Tibial nerve (tissue), 4 donors: ENCODE measurements at regions not wholly inside any gene's neighbourhood (a gene's known extent, or its start where the extent isn't known, plus 50 kb on each side); places are given as distances from the start of the nearest gene placed in this dataset.

Experiments used
- DNase-seq, 2 donors: peaks; one replicate each; pipeline ENCODE4 v3.0.0-alpha.2; 2019; ENCODE audit warnings: low spot score in 2 of 2
- H3K27ac ChIP-seq, 4 donors: fragments of 200-600 bp; sonication (generic) in 3 of 4; one replicate each; pipeline ENCODE4 v1.5.1; 2017 to 2019; ENCODE audit warnings: mild to moderate bottlenecking in 1 of 4
- H3K27me3 ChIP-seq, 2 donors: fragments of 200-600 bp; sonication (generic) in 1 of 2; one replicate each; pipeline versions ENCODE4 v1.5.1 to v1.6.0; 2017 to 2019
- H3K36me3 ChIP-seq, 3 donors: fragments of 200-600 bp; sonication (generic); one replicate each; pipeline ENCODE4 v1.5.1; 2018 to 2019
- H3K4me1 ChIP-seq, 4 donors: fragments of 200-600 bp; sonication (generic) in 3 of 4; one replicate each; pipeline ENCODE4 v1.5.1; 2017 to 2019
- H3K4me3 ChIP-seq, 4 donors: fragments of 200-600 bp; sonication (generic) in 3 of 4; one replicate each; pipeline ENCODE4 v1.5.1; 2017 to 2019; ENCODE audit warnings: mild to moderate bottlenecking in 1 of 4, moderate library complexity in 1 of 4
- H3K9me3 ChIP-seq, 4 donors: fragments of 200-600 bp; sonication (generic) in 3 of 4; one replicate each; pipeline ENCODE4 v1.5.1; 2017 to 2019
- CTCF ChIP-seq, 5 experiments: fragments of 200-600 bp in 3 of 5; fragments of 450-650 bp in 2 of 5; sonication (generic) in 3 of 5; IDR thresholded peaks; one replicate each; pipeline ENCODE4 v1.5.1; 2016 to 2019; ENCODE audit warnings: antibody characterized with exemption in 5 of 5, mild to moderate bottlenecking in 3 of 5, moderate library complexity in 2 of 5
- EP300 ChIP-seq, 2 donors: sonication (generic); formaldehyde crosslinking; IDR thresholded peaks; one replicate each; pipeline ENCODE4 v1.6.1; 2017; ENCODE audit warnings: antibody characterized with exemption in 2 of 2, mild to moderate bottlenecking in 1 of 2
- POLR2A ChIP-seq, 2 donors: fragments of 450-650 bp; IDR thresholded peaks; one replicate each; pipeline ENCODE4 v1.6.1; 2017; ENCODE audit warnings: antibody characterized with exemption in 2 of 2, mild to moderate bottlenecking in 2 of 2, moderate library complexity in 2 of 2
- WGBS, 2 donors: methylation state at CpG; one replicate each; pipeline ENCODE4 v1.1.5; 2018; 5-methylcytosine and 5-hydroxymethylcytosine counted together

GRCh38 chr13:47114030-47114429 lies 217.2 kb upstream of the HTR2A start:
- WGBS, 2 donors: 90 to 96% methylated on average over 1 of the region's 1 CpG
- H3K4me3 ChIP-seq: no peak overlapping the region
- no peaks in the 10 kb centered on the region for H3K4me1 ChIP-seq
- no peak for TF ChIP-seq POLR2A (IDR thresholded peaks at IDR 0.05)
- TF ChIP-seq EP300 (IDR thresholded peaks at IDR 0.05): no peak
- no peak for TF ChIP-seq CTCF (IDR thresholded peaks at IDR 0.05)
- no peaks in the 10 kb centered on the region for H3K36me3 ChIP-seq
- H3K9me3 ChIP-seq: no peaks in the 10 kb centered on the region
- no peaks in the 10 kb centered on the region for H3K27me3 ChIP-seq
- no peak for DNase-seq
- H3K27ac ChIP-seq: no peak overlapping the region

GRCh38 chr13:47112903-47113299 lies 216.0 kb upstream of the HTR2A start:
- no peak overlapping the region for H3K4me3 ChIP-seq
- no peak overlapping the region for H3K27ac ChIP-seq
- H3K9me3 ChIP-seq: no peaks in the 10 kb centered on the region
- H3K4me1 ChIP-seq: no peaks in the 10 kb centered on the region
- 68 to 71% methylated on average over 1 of the region's 1 CpG for WGBS, 2 donors
- DNase-seq: no peak
- no peaks in the 10 kb centered on the region for H3K36me3 ChIP-seq
- TF ChIP-seq EP300 (IDR thresholded peaks at IDR 0.05) (no peak), CTCF (IDR thresholded peaks at IDR 0.05) (no peak)
- H3K27me3 ChIP-seq: no peaks in the 10 kb centered on the region

- no peak for DNase-seq
- H3K36me3 ChIP-seq: no peaks in the 10 kb centered on the region
- no peaks in the 10 kb centered on the region for H3K9me3 ChIP-seq
- no peak overlapping the region for H3K27ac ChIP-seq
- no peak overlapping the region for H3K4me3 ChIP-seq
- WGBS, 2 donors: 73 to 80% methylated on average over 4 of the region's 4 CpGs
- H3K4me1 ChIP-seq: no peaks in the 10 kb centered on the region
- H3K27me3 ChIP-seq: no peaks in the 10 kb centered on the region
- TF ChIP-seq EP300 (IDR thresholded peaks at IDR 0.05) (no peak), CTCF (IDR thresholded peaks at IDR 0.05) (no peak), POLR2A (IDR thresholded peaks at IDR 0.05) (no peak)
Observed at GRCh38 chr13:47112205-47112902, 215.5 kb upstream of the HTR2A start.

- DNase-seq: no peak
- WGBS, 2 donors: 64 to 72% methylated on average over 3 of the region's 3 CpGs
Observed at GRCh38 chr13:47111499-47111898, 214.6 kb upstream of the HTR2A start.

GRCh38 chr13:47110833-47111240 lies 214.0 kb upstream of the HTR2A start:
- H3K4me3 ChIP-seq: no peak overlapping the region
- H3K27ac ChIP-seq: no peak overlapping the region
- no peaks in the 10 kb centered on the region for H3K36me3 ChIP-seq
- TF ChIP-seq EP300 (IDR thresholded peaks at IDR 0.05): no peak
- no peak for TF ChIP-seq POLR2A (IDR thresholded peaks at IDR 0.05)
- TF ChIP-seq CTCF (IDR thresholded peaks at IDR 0.05): no peak
- no peaks in the 10 kb centered on the region for H3K9me3 ChIP-seq
- H3K27me3 ChIP-seq: no peaks in the 10 kb centered on the region
- WGBS, 2 donors: 91 to 93% methylated on average over 12 of the region's 12 CpGs
- H3K4me1 ChIP-seq: no peaks in the 10 kb centered on the region
- DNase-seq: no peak

More at GRCh38 chr13:47111499-47111898, 214.6 kb upstream of the HTR2A start:
- no peaks in the 10 kb centered on the region for H3K4me1 ChIP-seq
- no peaks in the 10 kb centered on the region for H3K27me3 ChIP-seq
- H3K36me3 ChIP-seq: no peaks in the 10 kb centered on the region
- no peak overlapping the region for H3K27ac ChIP-seq
- TF ChIP-seq POLR2A (IDR thresholded peaks at IDR 0.05) (no peak), CTCF (IDR thresholded peaks at IDR 0.05) (no peak), EP300 (IDR thresholded peaks at IDR 0.05) (no peak)
- H3K9me3 ChIP-seq: no peaks in the 10 kb centered on the region
- no peak overlapping the region for H3K4me3 ChIP-seq
